HUES48 (cell line): ENCODE measurements at regions not wholly inside any gene's neighbourhood (a gene's known extent, or its start where the extent isn't known, plus 50 kb on each side); places are given as distances from the start of the nearest gene placed in this dataset.

Experiments used
- H3K27ac ChIP-seq: one replicate; pipeline ENCODE4 v1.7.0; 2013; ENCODE audit warnings: low read depth, low read length, inconsistent platforms
- H3K27me3 ChIP-seq: 2 replicates; pipeline ENCODE4 v1.6.1; 2013; ENCODE audit warnings: mild to moderate bottlenecking, low read length; ENCODE audit not compliant: control insufficient read depth, insufficient read depth
- H3K36me3 ChIP-seq: 2 replicates; pipeline ENCODE4 v1.6.1; 2013; ENCODE audit warnings: low read length; ENCODE audit not compliant: control insufficient read depth, insufficient read depth
- H3K4me1 ChIP-seq: 2 replicates; pipeline ENCODE4 v1.6.1; 2013; ENCODE audit warnings: mild to moderate bottlenecking, low read length; ENCODE audit not compliant: control insufficient read depth, insufficient read depth
- H3K4me3 ChIP-seq: 2 replicates; pipeline ENCODE4 v1.5.1; 2013; ENCODE audit warnings: mild to moderate bottlenecking, low read depth, low read length
- H3K9ac ChIP-seq: 2 replicates; pipeline ENCODE4 v1.6.1; 2013; ENCODE audit warnings: mild to moderate bottlenecking, low read depth, low read length, moderate library complexity
- H3K9me3 ChIP-seq: 2 replicates; pipeline ENCODE4 v1.6.1; 2013; ENCODE audit warnings: low read length; ENCODE audit not compliant: control insufficient read depth, insufficient read depth

- no peak overlapping the region for H3K4me3 ChIP-seq
- no peaks in the 10 kb centered on the region for H3K36me3 ChIP-seq
- peaks cover 8% of the 10 kb centered on the region; the same call in 1 of the 2 replicates for H3K4me1 ChIP-seq
- H3K27ac ChIP-seq = no peak overlapping the region
- H3K27me3 ChIP-seq = no peaks in the 10 kb centered on the region
- H3K9me3 ChIP-seq = no peaks in the 10 kb centered on the region
- no peak overlapping the region for H3K9ac ChIP-seq
Observed at GRCh38 chr5:167716126-167716775, 575.2 kb upstream of the WWC1 start.

GRCh38 chr5:167720259-167720658 lies 571.2 kb upstream of the WWC1 start:
- Histone ChIP-seq H3K9me3 (no peaks in the 10 kb centered on the region), H3K36me3 (no peaks in the 10 kb centered on the region), H3K4me3 (no peak overlapping the region), H3K9ac (no peak overlapping the region), H3K27ac (no peak overlapping the region), H3K4me1 (peaks cover 18% of the 10 kb centered on the region; the same call in 1 of the 2 replicates), H3K27me3 (no peaks in the 10 kb centered on the region)

- no peaks in the 10 kb centered on the region for H3K9me3 ChIP-seq
- no peak overlapping the region for H3K27ac ChIP-seq
- no peaks in the 10 kb centered on the region for H3K36me3 ChIP-seq
- no peak overlapping the region for H3K4me3 ChIP-seq
- H3K27me3 ChIP-seq = no peaks in the 10 kb centered on the region
- H3K9ac ChIP-seq = no peak overlapping the region
- H3K4me1 ChIP-seq = peaks cover 23% of the 10 kb centered on the region
Observed at GRCh38 chr5:167720676-167721260, 570.7 kb upstream of the WWC1 start.

- no peaks in the 10 kb centered on the region for H3K9me3 ChIP-seq
- no peaks in the 10 kb centered on the region for H3K27me3 ChIP-seq
- H3K9ac ChIP-seq = no peak overlapping the region
- H3K36me3 ChIP-seq = no peaks in the 10 kb centered on the region
- no peak overlapping the region for H3K4me3 ChIP-seq
- H3K4me1 ChIP-seq = peaks cover 28% of the 10 kb centered on the region
- no peak overlapping the region for H3K27ac ChIP-seq
Observed at GRCh38 chr5:167721926-167722440, 569.5 kb upstream of the WWC1 start.

- no peaks in the 10 kb centered on the region for H3K36me3 ChIP-seq
- no peak overlapping the region for H3K9ac ChIP-seq
- H3K9me3 ChIP-seq = no peaks in the 10 kb centered on the region
- H3K27ac ChIP-seq = no peak overlapping the region
- no peak overlapping the region for H3K4me3 ChIP-seq
- H3K27me3 ChIP-seq = no peaks in the 10 kb centered on the region
- H3K4me1 ChIP-seq = peaks cover 28% of the 10 kb centered on the region
Observed at GRCh38 chr5:167723254-167723871, 568.1 kb upstream of the WWC1 start.

GRCh38 chr5:167725264-167725663 lies 566.2 kb upstream of the WWC1 start:
- Histone ChIP-seq H3K4me3 (no peak overlapping the region), H3K27me3 (no peaks in the 10 kb centered on the region), H3K9me3 (no peaks in the 10 kb centered on the region), H3K36me3 (no peaks in the 10 kb centered on the region), H3K9ac (no peak overlapping the region), H3K27ac (no peak overlapping the region), H3K4me1 (peaks cover 45% of the 10 kb centered on the region)

- peaks cover 45% of the 10 kb centered on the region for H3K4me1 ChIP-seq
Observed at GRCh38 chr5:167725741-167726140, 565.7 kb upstream of the WWC1 start.

GRCh38 chr5:167726642-167727041 lies 564.8 kb upstream of the WWC1 start:
- Histone ChIP-seq H3K27ac (no peak overlapping the region), H3K9ac (no peak overlapping the region), H3K36me3 (no peaks in the 10 kb centered on the region), H3K4me3 (no peak overlapping the region), H3K9me3 (no peaks in the 10 kb centered on the region), H3K4me1 (peaks cover 39% of the 10 kb centered on the region), H3K27me3 (no peaks in the 10 kb centered on the region)

More at GRCh38 chr5:167725741-167726140, 565.7 kb upstream of the WWC1 start:
- H3K9me3 ChIP-seq = no peaks in the 10 kb centered on the region
- no peak overlapping the region for H3K27ac ChIP-seq
- H3K9ac ChIP-seq = no peak overlapping the region
- H3K27me3 ChIP-seq = no peaks in the 10 kb centered on the region
- no peak overlapping the region for H3K4me3 ChIP-seq
- H3K36me3 ChIP-seq = no peaks in the 10 kb centered on the region

GRCh38 chr5:167730121-167730520 lies 561.3 kb upstream of the WWC1 start:
- Histone ChIP-seq H3K9ac (no peak overlapping the region), H3K4me1 (peaks cover 34% of the 10 kb centered on the region)

GRCh38 chr5:167730656-167731055 lies 560.8 kb upstream of the WWC1 start:
- Histone ChIP-seq H3K9me3 (no peaks in the 10 kb centered on the region), H3K27me3 (no peaks in the 10 kb centered on the region), H3K4me3 (no peak overlapping the region), H3K27ac (peak overlapping the region; percentile 66), H3K9ac (no peak overlapping the region), H3K36me3 (no peaks in the 10 kb centered on the region), H3K4me1 (peaks cover 29% of the 10 kb centered on the region)

More at GRCh38 chr5:167730121-167730520, 561.3 kb upstream of the WWC1 start:
- no peaks in the 10 kb centered on the region for H3K27me3 ChIP-seq
- peak overlapping the region; percentile 66 for H3K27ac ChIP-seq
- H3K36me3 ChIP-seq = no peaks in the 10 kb centered on the region
- no peak overlapping the region for H3K4me3 ChIP-seq
- no peaks in the 10 kb centered on the region for H3K9me3 ChIP-seq

GRCh38 chr5:167731951-167732350 lies 559.5 kb upstream of the WWC1 start:
- Histone ChIP-seq H3K36me3 (no peaks in the 10 kb centered on the region), H3K9ac (no peak overlapping the region), H3K27ac (no peak overlapping the region), H3K9me3 (no peaks in the 10 kb centered on the region), H3K27me3 (no peaks in the 10 kb centered on the region), H3K4me1 (peaks cover 22% of the 10 kb centered on the region), H3K4me3 (no peak overlapping the region)
